Vagina (tissue), 2 donors: ENCODE measurements at regions not wholly inside any gene's neighbourhood (a gene's known extent, or its start where the extent isn't known, plus 50 kb on each side); places are given as distances from the start of the nearest gene placed in this dataset.

Experiments
- POLR2A ChIP-seq, 2 donors: fragments of 450-650 bp; IDR thresholded peaks; one replicate each; pipeline ENCODE4 v1.6.1; 2017; ENCODE audit warnings: antibody characterized with exemption in 2 of 2, mild to moderate bottlenecking in 2 of 2, moderate library complexity in 2 of 2
- POLR2AphosphoS5 ChIP-seq, 2 donors: sonication (generic); formaldehyde crosslinking; IDR thresholded peaks; one replicate each; pipeline ENCODE4 v1.9.0; 2017; ENCODE audit warnings: antibody characterized with exemption in 2 of 2, mild to moderate bottlenecking in 2 of 2, low read depth in 1 of 2; ENCODE audit not compliant: insufficient read depth in 1 of 2
- TF ChIP-seq, protein P1 (sequence below), 3 experiments: fragments of 450-650 bp in 2 of 3; fragments of 200-600 bp in 1 of 3; sonication (generic) in 1 of 3; IDR thresholded peaks; one replicate each; pipeline ENCODE4 v1.5.1; 2017 to 2019; ENCODE audit warnings: antibody characterized with exemption in 3 of 3, mild to moderate bottlenecking in 2 of 3, moderate library complexity in 2 of 3

DNA sequence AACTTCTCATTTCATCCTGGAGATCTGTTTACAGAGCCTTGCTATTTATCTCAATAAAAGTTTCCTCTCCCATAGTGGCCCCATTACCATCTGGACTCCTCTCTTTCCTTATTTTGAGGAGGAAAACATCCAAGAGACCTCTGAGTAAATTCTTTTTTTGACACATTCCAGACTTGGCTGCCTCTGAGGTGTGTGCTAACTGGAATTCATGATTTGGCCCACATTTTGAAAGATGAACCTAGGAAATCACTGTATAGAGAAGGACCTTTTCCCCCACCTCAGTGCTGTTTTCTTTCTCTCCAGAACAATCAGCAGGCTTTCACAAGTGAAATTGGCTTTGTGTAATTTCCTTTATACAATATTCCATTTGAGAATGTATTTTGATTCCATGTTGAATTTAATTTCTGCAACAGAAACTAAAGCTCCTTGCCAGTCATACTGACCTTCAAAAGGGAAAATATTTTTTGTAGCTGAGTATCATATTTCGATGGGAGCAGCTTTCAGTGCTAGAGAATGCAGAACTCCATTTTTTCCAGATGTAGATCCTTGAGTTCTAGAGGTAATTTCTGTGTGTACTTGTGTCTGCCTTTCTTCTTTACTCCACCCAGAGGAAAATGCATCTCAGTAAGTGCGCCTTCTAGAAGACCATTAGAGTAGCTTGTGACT is 244.9 kb upstream of the RGS6 start:
- TF ChIP-seq, protein P1, sequence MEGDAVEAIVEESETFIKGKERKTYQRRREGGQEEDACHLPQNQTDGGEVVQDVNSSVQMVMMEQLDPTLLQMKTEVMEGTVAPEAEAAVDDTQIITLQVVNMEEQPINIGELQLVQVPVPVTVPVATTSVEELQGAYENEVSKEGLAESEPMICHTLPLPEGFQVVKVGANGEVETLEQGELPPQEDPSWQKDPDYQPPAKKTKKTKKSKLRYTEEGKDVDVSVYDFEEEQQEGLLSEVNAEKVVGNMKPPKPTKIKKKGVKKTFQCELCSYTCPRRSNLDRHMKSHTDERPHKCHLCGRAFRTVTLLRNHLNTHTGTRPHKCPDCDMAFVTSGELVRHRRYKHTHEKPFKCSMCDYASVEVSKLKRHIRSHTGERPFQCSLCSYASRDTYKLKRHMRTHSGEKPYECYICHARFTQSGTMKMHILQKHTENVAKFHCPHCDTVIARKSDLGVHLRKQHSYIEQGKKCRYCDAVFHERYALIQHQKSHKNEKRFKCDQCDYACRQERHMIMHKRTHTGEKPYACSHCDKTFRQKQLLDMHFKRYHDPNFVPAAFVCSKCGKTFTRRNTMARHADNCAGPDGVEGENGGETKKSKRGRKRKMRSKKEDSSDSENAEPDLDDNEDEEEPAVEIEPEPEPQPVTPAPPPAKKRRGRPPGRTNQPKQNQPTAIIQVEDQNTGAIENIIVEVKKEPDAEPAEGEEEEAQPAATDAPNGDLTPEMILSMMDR (IDR thresholded peaks at IDR 0.05): no peak
- TF ChIP-seq POLR2A (IDR thresholded peaks at IDR 0.05) (no peak), POLR2AphosphoS5 (IDR thresholded peaks at IDR 0.05; ENCODE audit: insufficient read depth in 1 of 2, low read depth in 1 of 2) (no peak)
